BLaER1 treated with 17β-estradiol and CSF1 and Interleukin-3, amounts not matched to agents 10 nM and 100 nM (cell line): ENCODE measurements at regions not wholly inside any gene's neighbourhood (a gene's known extent, or its start where the extent isn't known, plus 50 kb on each side); places are given as distances from the start of the nearest gene placed in this dataset.

ENCODE experiments used
- H3K27ac ChIP-seq, 11 experiments: shearing (Covaris generic); formaldehyde crosslinking; 2 replicates each; pipeline ENCODE4 v1.8.1; 2022
- H3K27me3 ChIP-seq, 11 experiments: shearing (Covaris generic); formaldehyde crosslinking; 2 replicates each; pipeline ENCODE4 v1.8.1; 2022
- H3K36me3 ChIP-seq, 11 experiments: shearing (Covaris generic); formaldehyde crosslinking; 2 replicates each; pipeline ENCODE4 v1.8.1; 2022
- H3K4me1 ChIP-seq, 10 experiments: shearing (Covaris generic); formaldehyde crosslinking; 2 replicates each; pipeline ENCODE4 v1.8.1; 2022
- H3K4me2 ChIP-seq, 11 experiments: shearing (Covaris generic); formaldehyde crosslinking; 2 replicates each; pipeline ENCODE4 v1.8.1; 2022
- H3K4me3 ChIP-seq, 10 experiments: shearing (Covaris generic); formaldehyde crosslinking; 2 replicates each; pipeline ENCODE4 v1.8.1; 2022
- H3K9ac ChIP-seq, 11 experiments: shearing (Covaris generic); formaldehyde crosslinking; 2 replicates each; pipeline ENCODE4 v1.8.1; 2022
- H3K9me3 ChIP-seq, 11 experiments: shearing (Covaris generic); formaldehyde crosslinking; replicated peaks in 1 of 11; 2 replicates each; pipeline ENCODE4 v1.8.1; 2022
- H4K20me1 ChIP-seq, 11 experiments: shearing (Covaris generic); formaldehyde crosslinking; 2 replicates each; pipeline ENCODE4 v1.8.1; 2022
- Cebpa-rat ChIP-seq, 11 experiments: shearing (Covaris generic); IDR thresholded peaks; 2 replicates each; pipeline ENCODE4 v1.8.1; 2022

GRCh38 chr5:42338136-42338535, 85.1 kb upstream of the GHR start:
- Histone ChIP-seq H4K20me1 (no peaks in the 10 kb centered on the region), H3K4me3 (no peak overlapping the region), H3K27ac (no peak overlapping the region), H3K9ac (no peak overlapping the region), H3K4me1 (no peaks in the 10 kb centered on the region), H3K36me3 (no peaks in the 10 kb centered on the region), H3K27me3 (no peaks in the 10 kb centered on the region), H3K4me2 (no peak overlapping the region), H3K9me3 (peaks cover 30 to 45% (median 31%) of the 10 kb centered on the region in 11 experiments)
- TF ChIP-seq Cebpa-rat (IDR thresholded peaks at IDR 0.05), result no peak

GRCh38 chr5:42349163-42349562, 74.1 kb upstream of the GHR start:
- Histone ChIP-seq H3K4me3 (no peak overlapping the region), H3K27me3 (no peaks in the 10 kb centered on the region), H4K20me1 (no peaks in the 10 kb centered on the region), H3K36me3 (no peaks in the 10 kb centered on the region; a peak in 1 of 22 replicates), H3K4me2 (no peak overlapping the region), H3K9ac (no peak overlapping the region), H3K27ac (no peak overlapping the region), H3K9me3 (peaks cover 12 to 34% (median 21%) of the 10 kb centered on the region in 11 experiments), H3K4me1 (no peaks in the 10 kb centered on the region)
- TF ChIP-seq Cebpa-rat (IDR thresholded peaks at IDR 0.05), result no peak

DNA sequence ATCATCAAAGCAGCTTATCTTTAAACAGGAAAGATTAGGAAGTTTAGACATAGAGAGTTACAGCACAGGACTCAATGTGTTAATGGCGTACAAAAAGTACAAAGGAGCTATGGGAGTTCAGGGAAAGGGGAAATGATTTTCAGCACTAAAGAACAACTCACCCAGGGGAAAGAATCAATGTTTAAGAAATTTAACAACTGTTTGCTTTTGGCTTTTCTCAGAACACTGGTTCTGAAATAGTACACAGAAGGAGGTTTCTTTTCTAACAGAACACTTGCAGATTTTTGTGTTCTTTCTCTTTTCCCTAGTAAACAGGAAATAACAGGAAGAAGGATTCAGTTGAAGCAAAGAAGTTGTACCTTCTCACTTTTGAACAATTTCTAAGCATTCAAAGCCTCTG, 71.3 kb upstream of the GHR start:
- Histone ChIP-seq H4K20me1 (no peaks in the 10 kb centered on the region), H3K4me3 (no peak overlapping the region), H3K4me1 (no peaks in the 10 kb centered on the region), H3K27me3 (no peaks in the 10 kb centered on the region), H3K36me3 (no peaks in the 10 kb centered on the region; a peak in 1 of 22 replicates), H3K9ac (no peak overlapping the region), H3K27ac (no peak overlapping the region), H3K9me3 (peaks cover 12 to 27% (median 17%) of the 10 kb centered on the region in 11 experiments), H3K4me2 (no peak overlapping the region)
- no peak for TF ChIP-seq Cebpa-rat (IDR thresholded peaks at IDR 0.05)

GRCh38 chr5:42360056-42360455, 63.2 kb upstream of the GHR start:
- no peaks in the 10 kb centered on the region for H3K36me3 ChIP-seq
- no peaks in the 10 kb centered on the region for H3K4me1 ChIP-seq
- 0 out of 22 replicates have a peak, but pooled peaks cover 0 to 6% (median 0%) of the 10 kb centered on the region in 11 experiments for H3K9me3 ChIP-seq
- H4K20me1 ChIP-seq, result no peaks in the 10 kb centered on the region
- H3K4me3 ChIP-seq, result no peak overlapping the region
- no peaks in the 10 kb centered on the region for H3K27me3 ChIP-seq
- no peak overlapping the region for H3K4me2 ChIP-seq
- no peak for TF ChIP-seq Cebpa-rat (IDR thresholded peaks at IDR 0.05)
- no peak overlapping the region for H3K27ac ChIP-seq
- H3K9ac ChIP-seq, result no peak overlapping the region

DNA sequence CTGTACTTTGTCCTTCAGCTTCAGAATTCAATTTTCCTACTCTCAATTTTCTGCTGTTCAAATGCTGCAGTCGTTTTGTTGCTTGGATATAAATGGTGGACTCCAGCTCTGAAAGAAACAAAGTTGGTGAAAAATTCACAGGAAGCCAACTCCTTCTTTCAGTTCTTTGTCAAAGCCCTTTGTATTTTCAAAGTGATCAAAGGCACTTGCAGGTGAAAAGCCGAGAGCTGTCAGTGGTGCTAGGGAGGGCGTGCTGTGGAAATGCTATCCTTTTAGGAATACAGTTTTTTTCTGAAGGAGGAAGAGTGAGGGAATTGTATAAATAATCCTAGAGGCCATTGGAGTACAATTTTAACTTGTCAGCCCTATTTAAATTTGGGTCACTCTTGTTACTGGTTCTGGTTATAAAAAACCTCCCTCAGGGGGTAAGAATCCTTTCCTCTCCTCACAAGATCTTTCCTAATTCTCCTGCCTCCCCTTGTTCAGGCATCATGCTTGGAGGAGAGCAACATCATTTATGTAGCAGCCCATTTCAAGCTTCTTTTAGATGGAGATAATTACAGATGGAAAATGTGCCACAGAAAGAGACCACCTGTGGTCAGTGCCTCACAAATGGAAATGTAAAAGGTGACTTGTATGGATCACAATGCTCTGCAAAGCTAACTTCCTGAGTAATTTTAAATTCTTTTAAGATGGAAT, 62.5 kb upstream of the GHR start:
- Histone ChIP-seq H3K9me3 (0 out of 22 replicates have a peak, but pooled peaks cover 0 to 6% (median 0%) of the 10 kb centered on the region in 11 experiments), H3K4me2 (no peak overlapping the region), H3K36me3 (no peaks in the 10 kb centered on the region), H4K20me1 (no peaks in the 10 kb centered on the region), H3K27me3 (no peaks in the 10 kb centered on the region), H3K9ac (no peak overlapping the region), H3K4me1 (no peaks in the 10 kb centered on the region), H3K27ac (no peak overlapping the region), H3K4me3 (no peak overlapping the region)
- no peak for TF ChIP-seq Cebpa-rat (IDR thresholded peaks at IDR 0.05)

- Histone ChIP-seq H3K27ac (no peak overlapping the region), H3K9me3 (0 out of 22 replicates have a peak, but pooled peaks cover 0 to 6% (median 0%) of the 10 kb centered on the region in 11 experiments), H3K4me2 (no peak overlapping the region)
Observed at GRCh38 chr5:42361315-42361688, 61.9 kb upstream of the GHR start.

DNA sequence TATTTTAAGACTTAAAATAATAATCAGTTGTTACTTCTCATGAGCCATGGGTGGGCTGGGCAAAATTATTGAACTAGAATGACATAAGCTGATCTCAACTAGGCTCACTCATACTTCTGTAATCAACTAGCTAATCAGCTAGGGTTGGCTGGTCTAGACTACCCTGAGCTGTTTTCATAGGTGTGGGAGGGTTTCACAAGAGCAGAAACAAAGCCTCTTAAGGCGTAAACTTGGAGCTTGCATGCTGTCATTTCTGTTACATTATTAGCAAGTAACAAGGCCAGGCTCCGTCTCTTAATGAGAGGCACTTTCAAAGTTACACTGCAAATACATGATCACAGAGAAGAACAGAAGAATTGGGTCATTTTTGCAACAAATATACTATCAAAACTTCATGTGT, 57.2 kb upstream of the GHR start:
- H3K4me2 ChIP-seq, result no peak overlapping the region
- TF ChIP-seq Cebpa-rat (IDR thresholded peaks at IDR 0.05), result no peak
- no peaks in the 10 kb centered on the region for H3K27me3 ChIP-seq
- no peaks in the 10 kb centered on the region for H3K36me3 ChIP-seq
- H3K4me3 ChIP-seq, result no peak overlapping the region
- no peaks in the 10 kb centered on the region for H3K9me3 ChIP-seq
- no peak overlapping the region for H3K9ac ChIP-seq
- no peaks in the 10 kb centered on the region for H3K4me1 ChIP-seq
- H3K27ac ChIP-seq, result no peak overlapping the region
- no peaks in the 10 kb centered on the region for H4K20me1 ChIP-seq

More at GRCh38 chr5:42361315-42361688, 61.9 kb upstream of the GHR start:
- no peaks in the 10 kb centered on the region for H3K4me1 ChIP-seq
- no peaks in the 10 kb centered on the region for H3K36me3 ChIP-seq
- no peak overlapping the region for H3K9ac ChIP-seq
- no peaks in the 10 kb centered on the region for H4K20me1 ChIP-seq
- TF ChIP-seq Cebpa-rat (IDR thresholded peaks at IDR 0.05), result no peak
- H3K27me3 ChIP-seq, result no peaks in the 10 kb centered on the region
- H3K4me3 ChIP-seq, result no peak overlapping the region
